Astrocyte (in vitro differentiated cells and primary cell): ENCODE measurements at regions not wholly inside any gene's neighbourhood (a gene's known extent, or its start where the extent isn't known, plus 50 kb on each side); places are given as distances from the start of the nearest gene placed in this dataset.

ENCODE experiments used
- DNase-seq: peaks from one replicate; pipeline ENCODE4 v3.0.0-alpha.2; 2010; ENCODE audit warnings: low read depth
- FAIRE-seq: peaks from 2 replicates; lab custom pipeline; 2011; peaks lifted over from hg19 to GRCh38; lab: Jason Lieb, UNC
- H2AFZ ChIP-seq: 2 replicates; pipeline ENCODE4 v1.6.0; 2012; ENCODE audit warnings: low read depth, low read length, inconsistent platforms
- H3K27ac ChIP-seq: 2 replicates; pipeline ENCODE4 v1.5.1; 2011; ENCODE audit warnings: low read depth, low read length, inconsistent platforms
- H3K27me3 ChIP-seq: 2 replicates; pipeline ENCODE4 v1.6.0; 2011; ENCODE audit warnings: low read length, inconsistent platforms; ENCODE audit not compliant: insufficient read depth
- H3K36me3 ChIP-seq: 2 replicates; pipeline ENCODE4 v1.5.1; 2011; ENCODE audit warnings: low read length, inconsistent platforms; ENCODE audit not compliant: insufficient read depth
- H3K4me1 ChIP-seq: 2 replicates; pipeline ENCODE4 v1.5.1; 2011; ENCODE audit warnings: low read length, inconsistent platforms; ENCODE audit not compliant: insufficient read depth
- H3K4me2 ChIP-seq: 2 replicates; pipeline ENCODE4 v1.6.0; 2012; ENCODE audit warnings: low read length, inconsistent platforms
- H3K4me3 ChIP-seq: 2 replicates; pipeline ENCODE4 v1.5.1; 2011; ENCODE audit warnings: low read depth, mild to moderate bottlenecking, low read length, inconsistent platforms; ENCODE audit not compliant: insufficient read depth
- H3K79me2 ChIP-seq: 2 replicates; pipeline ENCODE4 v1.6.0; 2012; ENCODE audit warnings: mild to moderate bottlenecking, low read length, inconsistent platforms; ENCODE audit not compliant: insufficient read depth
- H3K9ac ChIP-seq: 2 replicates; pipeline ENCODE4 v1.6.0; 2012; ENCODE audit warnings: mild to moderate bottlenecking, low read length, inconsistent platforms
- H3K9me3 ChIP-seq: 2 replicates; pipeline ENCODE4 v1.5.1; 2012; ENCODE audit warnings: low read depth, mild to moderate bottlenecking, low read length, inconsistent platforms; ENCODE audit not compliant: insufficient read depth
- H4K20me1 ChIP-seq: 2 replicates; pipeline ENCODE4 v1.6.0; 2012; ENCODE audit warnings: low read length, inconsistent platforms; ENCODE audit not compliant: insufficient read depth
- H3K27ac Mint-ChIP-seq: one replicate; pipeline ENCODE4 v1.8.0; 2021; ENCODE audit warnings: mild to moderate bottlenecking, mixed read lengths; ENCODE audit not compliant: unreplicated experiment
- H3K27me3 Mint-ChIP-seq: one replicate; pipeline ENCODE4 v1.8.0; 2021; ENCODE audit warnings: low read depth, mixed read lengths; ENCODE audit not compliant: unreplicated experiment
- H3K36me3 Mint-ChIP-seq: one replicate; pipeline ENCODE4 v1.8.0; 2021; ENCODE audit warnings: low read depth, mixed read lengths; ENCODE audit not compliant: unreplicated experiment
- H3K4me1 Mint-ChIP-seq: one replicate; pipeline ENCODE4 v1.8.0; 2021; ENCODE audit warnings: low read depth, mixed read lengths; ENCODE audit not compliant: unreplicated experiment
- H3K4me3 Mint-ChIP-seq: one replicate; pipeline ENCODE4 v1.8.0; 2021; ENCODE audit warnings: mild to moderate bottlenecking, moderate library complexity, mixed read lengths; ENCODE audit not compliant: unreplicated experiment
- H3K9me3 Mint-ChIP-seq: one replicate; pipeline ENCODE4 v1.8.0; 2021; ENCODE audit warnings: mild to moderate bottlenecking, mixed read lengths; ENCODE audit not compliant: unreplicated experiment
- CTCF ChIP-seq: IDR thresholded peaks from 2 replicates; pipeline ENCODE4 v1.5.1; 2011; ENCODE audit warnings: low read depth, mild to moderate bottlenecking, inconsistent platforms, low read length, moderate library complexity; ENCODE audit not compliant: insufficient read depth
- EZH2 ChIP-seq: IDR thresholded peaks from 2 replicates; pipeline ENCODE4 v1.6.1; 2012; ENCODE audit warnings: mild to moderate bottlenecking, low read length, inconsistent platforms; ENCODE audit not compliant: insufficient read depth

- Histone ChIP-seq H3K27ac (no peak overlapping the region), H3K4me3 (no peak overlapping the region), H3K9ac (no peak overlapping the region), H3K4me1 (peaks cover 21% of the 10 kb centered on the region), H3K36me3 (no peaks in the 10 kb centered on the region), H4K20me1 (no peaks in the 10 kb centered on the region), H3K9me3 (no peaks in the 10 kb centered on the region), H3K79me2 (no peaks in the 10 kb centered on the region), H3K4me2 (no peak overlapping the region), H3K27me3 (peaks cover 32% of the 10 kb centered on the region), H2AFZ (no peak overlapping the region)
- peak; percentile 20 for DNase-seq
- Mint-ChIP-seq H3K4me1 (peaks cover 8% of the 10 kb centered on the region), H3K9me3 (peaks cover 2% of the 10 kb centered on the region), H3K36me3 (no peaks in the 10 kb centered on the region), H3K4me3 (no peak overlapping the region), H3K27me3 (no peaks in the 10 kb centered on the region), H3K27ac (no peak overlapping the region)
- FAIRE-seq: no peak
- TF ChIP-seq CTCF (no peak), EZH2 (no peak)
These were observed 192.3 kb downstream of the TLE1 start for GRCh38 chr9:81497091-81497490.

DNA sequence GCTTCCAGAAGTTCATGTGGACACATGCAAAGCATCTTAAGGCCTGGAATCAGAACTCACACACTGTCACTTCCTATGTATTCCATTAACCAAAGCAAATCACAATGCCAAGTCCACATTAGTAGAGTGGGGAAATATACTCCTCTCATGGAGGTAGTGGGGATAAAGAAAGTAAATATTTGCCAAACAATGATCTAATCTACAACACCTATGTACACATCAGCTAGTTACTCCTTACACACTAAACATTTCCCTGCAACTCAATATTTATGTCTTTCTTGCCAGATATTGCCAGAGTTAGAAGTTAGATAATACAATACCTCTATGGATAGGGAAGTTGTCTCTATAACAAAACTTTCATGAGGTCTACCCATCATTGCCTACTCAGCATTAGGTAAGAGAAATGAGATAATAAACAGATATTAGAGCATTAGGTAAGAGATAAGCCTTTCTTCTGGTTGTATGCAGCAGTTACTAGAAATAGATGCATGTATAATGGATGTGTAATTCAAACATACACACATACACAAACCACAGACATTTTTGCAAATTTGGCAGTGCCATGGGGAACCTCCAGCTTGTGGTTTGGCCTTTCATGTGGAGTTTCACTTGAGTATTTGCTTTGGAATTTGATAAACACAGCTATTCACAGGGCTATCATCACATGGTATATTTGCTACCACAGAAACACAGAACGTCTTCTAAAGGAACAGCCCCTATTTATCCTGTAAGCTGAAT is 196.5 kb downstream of the TLE1 start:
- Histone ChIP-seq H3K36me3 (no peaks in the 10 kb centered on the region), H2AFZ (no peak overlapping the region), H3K4me2 (peak overlapping the region; percentile 55), H3K9ac (peak overlapping the region; percentile 32), H3K4me1 (peaks cover 25% of the 10 kb centered on the region), H4K20me1 (no peaks in the 10 kb centered on the region), H3K4me3 (no peak overlapping the region), H3K9me3 (no peaks in the 10 kb centered on the region), H3K27me3 (peaks cover 32% of the 10 kb centered on the region), H3K27ac (peak overlapping the region; percentile 17), H3K79me2 (no peaks in the 10 kb centered on the region)
- Mint-ChIP-seq H3K9me3 (peaks cover 4% of the 10 kb centered on the region), H3K4me3 (no peak overlapping the region), H3K27ac (peak overlapping the region; percentile 1), H3K4me1 (peaks cover 23% of the 10 kb centered on the region), H3K36me3 (no peaks in the 10 kb centered on the region), H3K27me3 (no peaks in the 10 kb centered on the region)
- DNase-seq (peak; percentile 100), FAIRE-seq (peak; percentile 98)
- TF ChIP-seq EZH2 (no peak), CTCF (no peak)

GRCh38 chr9:81490605-81491331 is 198.6 kb downstream of the TLE1 start:
- Histone ChIP-seq H3K27me3 (peaks cover 28% of the 10 kb centered on the region), H4K20me1 (no peaks in the 10 kb centered on the region), H3K9me3 (no peaks in the 10 kb centered on the region), H3K9ac (peak overlapping the region; percentile 30), H3K27ac (peak overlapping the region; percentile 61), H3K4me2 (peak overlapping the region; percentile 13), H3K4me3 (no peak overlapping the region), H3K4me1 (peaks cover 25% of the 10 kb centered on the region), H3K36me3 (no peaks in the 10 kb centered on the region), H3K79me2 (no peaks in the 10 kb centered on the region), H2AFZ (no peak overlapping the region)
- H3K27me3 Mint-ChIP-seq: no peaks in the 10 kb centered on the region
- H3K27ac Mint-ChIP-seq: peak overlapping the region; percentile 60
- H3K4me3 Mint-ChIP-seq: no peak overlapping the region
- TF ChIP-seq EZH2 (no peak), CTCF (no peak)
- peaks cover 4% of the 10 kb centered on the region for H3K9me3 Mint-ChIP-seq
- no peaks in the 10 kb centered on the region for H3K36me3 Mint-ChIP-seq
- H3K4me1 Mint-ChIP-seq: peaks cover 23% of the 10 kb centered on the region
- FAIRE-seq (peak; percentile 47), DNase-seq (peak; percentile 96)
